ENCODE measurements at regions not wholly inside any gene's neighbourhood (a gene's known extent, or its start where the extent isn't known, plus 50 kb on each side); places are given as distances from the start of the nearest gene placed in this dataset.
"Not testable (repeated sequence)": the region's sequence is repeated elsewhere in the genome, so short reads cannot be mapped to it uniquely, and the experiment has no call there.

DNA sequence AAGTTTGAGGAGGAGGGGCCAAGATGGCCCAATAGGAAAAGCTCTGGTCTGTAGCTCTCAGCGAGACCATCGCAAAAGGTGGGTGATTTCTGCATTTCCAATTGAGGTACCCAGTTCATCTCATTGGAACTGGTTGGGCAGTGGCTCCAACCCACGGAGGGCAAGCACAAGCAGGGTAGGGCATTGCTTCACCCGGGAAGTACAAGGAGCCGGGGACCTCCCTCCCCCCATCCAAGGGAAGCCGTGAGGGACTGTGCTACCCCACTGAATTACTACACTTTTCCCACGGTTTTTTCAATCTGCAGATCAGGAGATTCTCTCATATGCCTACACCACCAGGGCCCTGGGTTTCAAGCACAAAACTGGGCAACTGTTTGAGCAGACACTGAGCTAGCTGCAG, 58.0 kb upstream of the EFCAB3 start:
- no peak for TF ChIP-seq CTCF (IDR thresholded peaks at IDR 0.05; ENCODE audit: extremely low read depth, missing control alignments)
- no peak for DNase-seq (ENCODE audit: low spot score)

DNA sequence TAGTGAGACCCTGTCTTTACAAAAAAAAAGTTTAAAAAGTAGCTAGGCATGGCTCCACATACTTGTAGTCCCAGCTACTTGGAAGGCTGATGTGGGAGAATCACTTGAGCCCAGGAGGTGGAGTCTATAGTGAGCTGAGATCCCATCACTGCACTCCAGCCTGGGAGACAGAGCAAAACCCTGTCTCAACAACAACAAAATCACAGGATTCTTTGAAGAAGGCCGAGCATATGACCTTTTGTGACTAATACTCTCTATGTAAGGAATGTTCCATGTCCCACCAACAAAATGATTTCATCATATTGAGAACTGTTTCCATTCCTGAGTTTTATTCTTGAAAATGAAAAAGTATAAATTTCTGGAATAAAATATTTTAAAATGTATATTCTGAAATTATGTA, 58.9 kb upstream of the EFCAB3 start:
- no peak for TF ChIP-seq CTCF (IDR thresholded peaks at IDR 0.05; ENCODE audit: extremely low read depth, missing control alignments)
- no peak for DNase-seq (ENCODE audit: low spot score)

DNA sequence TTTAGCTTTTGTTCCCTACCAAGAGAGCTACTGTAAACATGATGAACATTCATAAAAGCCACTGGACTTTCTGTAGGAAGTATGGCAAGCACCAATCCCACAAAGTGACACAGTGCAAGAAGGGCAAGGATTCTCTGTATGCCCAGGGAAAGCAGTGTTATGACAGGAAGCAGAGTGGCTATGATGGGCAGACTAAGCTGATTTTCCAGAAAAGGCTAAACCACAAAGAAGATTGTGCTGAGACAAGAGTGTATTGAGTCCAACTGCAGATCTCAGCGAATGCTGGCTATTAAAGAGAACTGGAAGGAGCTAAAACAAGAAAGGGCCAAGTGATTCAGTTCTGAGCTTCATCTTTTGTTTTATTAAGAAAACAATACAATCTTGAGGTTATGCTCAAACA, 60.5 kb upstream of the EFCAB3 start:
- no peak for DNase-seq (ENCODE audit: low spot score)
- no peak for TF ChIP-seq CTCF (IDR thresholded peaks at IDR 0.05; ENCODE audit: extremely low read depth, missing control alignments)

- TF ChIP-seq CTCF (IDR thresholded peaks at IDR 0.05; ENCODE audit: extremely low read depth, missing control alignments) = no peak
- DNase-seq (ENCODE audit: low spot score) = no peak
These were observed 71.0 kb upstream of the EFCAB3 start for GRCh38 chr17:62309396-62309795.

- TF ChIP-seq CTCF (IDR thresholded peaks at IDR 0.05; ENCODE audit: extremely low read depth, missing control alignments) = no peak
- DNase-seq (ENCODE audit: low spot score) = no peak
These were observed 73.2 kb upstream of the EFCAB3 start for GRCh38 chr17:62307196-62307595.

DNA sequence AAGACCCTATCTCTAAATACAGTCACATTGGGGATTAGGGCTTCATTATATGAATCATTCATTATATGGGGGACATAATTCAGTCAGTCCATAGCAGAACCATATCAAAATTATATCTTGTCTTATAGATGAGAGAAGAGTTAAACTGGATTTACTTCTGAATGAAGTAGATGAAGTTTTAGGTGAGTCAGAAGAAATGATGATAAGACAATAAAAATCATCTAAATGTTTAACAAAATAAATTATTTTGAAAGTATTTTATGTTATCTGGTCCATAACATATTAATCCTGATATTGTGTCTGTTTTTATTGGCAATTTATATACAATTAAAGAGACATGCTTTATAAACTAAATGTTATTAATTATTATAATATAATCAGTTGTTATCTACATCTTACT, 76.9 kb upstream of the EFCAB3 start:
- no peak for DNase-seq (ENCODE audit: low spot score)
- no peak for TF ChIP-seq CTCF (IDR thresholded peaks at IDR 0.05; ENCODE audit: extremely low read depth, missing control alignments)

- no peak for DNase-seq (ENCODE audit: low spot score)
- TF ChIP-seq CTCF (IDR thresholded peaks at IDR 0.05; ENCODE audit: extremely low read depth, missing control alignments) = no peak
These were observed 79.7 kb upstream of the EFCAB3 start for GRCh38 chr17:62300697-62301096.

DNA sequence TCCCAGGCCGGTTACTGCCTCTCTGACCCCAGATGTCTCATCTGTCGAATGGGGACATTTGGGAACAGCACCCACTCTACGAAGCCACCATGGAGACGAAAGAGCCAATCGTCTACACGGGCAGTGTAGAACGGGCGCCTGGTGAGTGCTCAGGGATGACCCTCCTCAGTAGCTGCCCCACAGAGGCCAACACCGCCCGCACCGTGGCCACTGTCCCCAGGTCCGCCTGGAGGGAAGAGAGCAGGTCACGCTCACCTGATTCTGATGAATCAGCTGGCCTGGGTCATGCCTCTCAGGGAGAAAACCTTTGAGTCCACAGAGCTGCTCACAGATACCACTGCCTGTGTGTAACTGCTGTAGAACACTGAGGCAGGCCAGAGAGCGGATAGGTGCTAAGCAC, 105.1 kb upstream of the EFCAB3 start:
- not testable (repeated sequence) for DNase-seq (ENCODE audit: low spot score)

DNA sequence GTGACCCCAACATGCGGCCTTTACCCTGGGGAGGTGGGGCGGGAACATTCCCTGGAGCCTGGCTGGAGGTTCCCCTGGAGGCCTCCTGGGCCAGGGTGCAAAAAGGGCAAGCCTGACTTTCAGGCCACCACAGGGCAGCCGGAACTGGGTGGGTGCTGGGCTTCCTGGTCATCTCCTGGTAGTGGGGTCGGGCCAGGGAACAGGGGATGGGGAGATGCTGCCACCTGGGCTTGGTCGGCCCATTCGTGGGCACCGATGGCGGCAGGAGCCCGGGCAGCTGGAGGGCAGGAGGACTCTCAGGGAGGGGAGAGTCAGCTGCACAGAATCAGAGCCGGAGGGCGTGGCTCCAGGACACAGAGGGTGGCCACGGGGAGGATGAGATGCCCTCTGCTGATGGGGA, 112.0 kb upstream of the EFCAB3 start:
- DNase-seq (ENCODE audit: low spot score) = not testable (repeated sequence)

GRCh38 chr17:62264974-62265373, 115.4 kb upstream of the EFCAB3 start:
- not testable (repeated sequence) for DNase-seq (ENCODE audit: low spot score)

- DNase-seq (ENCODE audit: low spot score) = not testable (repeated sequence)
These were observed 124.6 kb upstream of the EFCAB3 start for GRCh38 chr17:62255791-62256190.

- not testable (repeated sequence) for DNase-seq (ENCODE audit: low spot score)
These were observed 138.3 kb upstream of the EFCAB3 start for GRCh38 chr17:62242076-62242475.

DNA sequence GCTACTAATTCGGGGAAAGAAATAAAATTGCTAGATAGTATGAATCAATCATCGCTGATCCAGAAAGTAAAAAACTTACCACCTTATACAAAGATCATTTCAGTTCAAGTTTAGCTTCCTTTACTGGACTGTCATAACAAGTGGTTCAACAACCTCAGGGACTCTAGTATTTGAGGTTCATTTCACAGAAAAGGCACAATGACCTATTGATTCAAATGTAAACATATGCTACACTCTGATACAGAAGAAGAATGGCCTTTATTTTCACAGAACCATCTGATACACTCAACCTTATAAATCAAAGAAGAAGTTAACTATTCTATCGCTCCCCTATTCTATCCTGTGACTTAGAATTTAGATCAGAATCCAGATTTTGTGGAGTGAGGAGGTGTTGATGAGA, 140.8 kb upstream of the EFCAB3 start:
- not testable (repeated sequence) for DNase-seq (ENCODE audit: low spot score)
